ENCODE measurements at regions not wholly inside any gene's neighbourhood (a gene's known extent, or its start where the extent isn't known, plus 50 kb on each side); places are given as distances from the start of the nearest gene placed in this dataset.

- TF ChIP-seq STAG1 (CRISPR knock-in tag; IDR thresholded peaks at IDR 0.05; ENCODE audit: borderline replicate concordance) (no peak), DLX4 (CRISPR knock-in tag; IDR thresholded peaks at IDR 0.05) (no peak), ZFX (CRISPR knock-in tag; IDR thresholded peaks at IDR 0.05) (no peak), ILF3 (IDR thresholded peaks at IDR 0.05; ENCODE audit: borderline replicate concordance) (no peak)
These were observed 591.2 kb downstream of the NSUN3 start (continued) for GRCh38 chr3:94654096-94654495.

- DNase-seq (ENCODE audit: extremely low read depth in 1 of 4, low spot score in 3 of 4): no peak
- H3K9ac ChIP-seq (ENCODE audit: insufficient read depth in 1 of 2, low read depth in 2 of 2, low read length in 2 of 2): no peak overlapping the region
- no peaks in the 10 kb centered on the region for H3K9me1 ChIP-seq (ENCODE audit: control insufficient read depth, insufficient read depth, low read length)
- no peak for ATAC-seq
- ChIA-PET POLR2A (no interaction called here), CTCF (ENCODE audit: low intra/inter-chr PET ratio) (no interaction called here)
- TF ChIP-seq MEIS2 (IDR thresholded peaks at IDR 0.05; ENCODE audit: partially characterized antibody): no peak
- no peak for TF ChIP-seq TEAD1 (CRISPR knock-in tag; IDR thresholded peaks at IDR 0.05)
- no peak for TF ChIP-seq JUNB (CRISPR knock-in tag; conservative IDR thresholded peaks at IDR 0.05)
- no peak overlapping the region for H3K27ac ChIP-seq (ENCODE audit: extremely low read depth, low read depth, low read length)
- no peaks in the 10 kb centered on the region for H3K27me3 ChIP-seq (ENCODE audit: control insufficient read depth in 2 of 2, insufficient read depth in 2 of 2, low read length in 2 of 2)
- intact Hi-C loops (cut with micrococcal nuclease): no loop called here
- H4K20me1 ChIP-seq (replicated peaks; ENCODE audit: control insufficient read depth, insufficient read depth, low read length): no peaks in the 10 kb centered on the region
- H3K79me2 ChIP-seq (ENCODE audit: control insufficient read depth, insufficient read depth, low read length): no peaks in the 10 kb centered on the region
- H3K36me3 ChIP-seq (ENCODE audit: control insufficient read depth, insufficient read depth, low read length): no peaks in the 10 kb centered on the region
- in situ Hi-C loops (cut with MboI): no loop called here
- H2AFZ ChIP-seq (ENCODE audit: low read depth, low read length): no peak overlapping the region
- no peak overlapping the region for H3K4me3 ChIP-seq
- no peaks in the 10 kb centered on the region for H3K9me3 ChIP-seq (replicated peaks; ENCODE audit: control insufficient read depth, insufficient read depth, low read depth, low read length)
- no TSS peak for BruUV-seq (replicated peaks)
- no peaks in the 10 kb centered on the region for H3K4me1 ChIP-seq (replicated peaks in 1 of 2; ENCODE audit: control insufficient read depth in 2 of 2, insufficient read depth in 2 of 2, low read length in 2 of 2)
- no peak for FAIRE-seq
- H3K4me2 ChIP-seq (ENCODE audit: insufficient read depth, low read length): no peak overlapping the region
These were observed 603.1 kb downstream of the NSUN3 start for GRCh38 chr3:94665922-94666321.

Data from K562 (cell line).